H9 (cell line): ENCODE measurements at regions not wholly inside any gene's neighbourhood (a gene's known extent, or its start where the extent isn't known, plus 50 kb on each side); places are given as distances from the start of the nearest gene placed in this dataset.

Experiments
- DNase-seq: peaks from one replicate; pipeline ENCODE4 v3.0.0-alpha.2; 2017
- H2AFZ ChIP-seq: one replicate; pipeline ENCODE4 v1.6.1; 2013; ENCODE audit warnings: mild to moderate bottlenecking, low read length, control low read depth, moderate library complexity
- H2AK5ac ChIP-seq: 2 replicates; pipeline ENCODE4 v1.6.1; 2013; ENCODE audit warnings: low read length, control low read depth, mixed read lengths; ENCODE audit not compliant: insufficient read length
- H2BK120ac ChIP-seq: one replicate; pipeline ENCODE4 v1.6.1; 2013; ENCODE audit warnings: low read depth, mild to moderate bottlenecking, low read length, control low read depth, inconsistent platforms; ENCODE audit not compliant: poor library complexity, severe bottlenecking
- H2BK12ac ChIP-seq: 2 replicates; pipeline ENCODE4 v1.6.1; 2013; ENCODE audit warnings: low read length, control low read depth, mixed read lengths, low read depth; ENCODE audit not compliant: insufficient read length
- H2BK15ac ChIP-seq: 2 replicates; pipeline ENCODE4 v1.6.1; 2013; ENCODE audit warnings: low read depth, low read length, control low read depth
- H2BK20ac ChIP-seq: one replicate; pipeline ENCODE4 v1.6.1; 2013; ENCODE audit warnings: low read depth, mild to moderate bottlenecking, low read length, control low read depth, inconsistent platforms; ENCODE audit not compliant: poor library complexity, severe bottlenecking
- H2BK5ac ChIP-seq: 2 replicates; pipeline ENCODE4 v1.6.1; 2013; ENCODE audit warnings: low read length, control low read depth, mixed read lengths; ENCODE audit not compliant: insufficient read length
- H3K14ac ChIP-seq: 2 replicates; pipeline ENCODE4 v1.6.1; 2013; ENCODE audit warnings: low read length, control low read depth; ENCODE audit not compliant: insufficient read depth
- H3K18ac ChIP-seq: 2 replicates; pipeline ENCODE4 v1.6.1; 2013; ENCODE audit warnings: low read depth, mild to moderate bottlenecking, mixed read lengths, low read length, control low read depth; ENCODE audit not compliant: insufficient read length
- H3K23ac ChIP-seq: 2 replicates; pipeline ENCODE4 v1.6.1; 2013; ENCODE audit warnings: low read length, control low read depth, mixed read lengths, low read depth; ENCODE audit not compliant: insufficient read length
- H3K23me2 ChIP-seq: 2 replicates; pipeline ENCODE4 v1.6.1; 2013; ENCODE audit warnings: low read depth, mild to moderate bottlenecking, mixed read lengths, low read length, control low read depth; ENCODE audit not compliant: insufficient read length, poor library complexity, severe bottlenecking
- H3K27ac ChIP-seq: 2 replicates; pipeline ENCODE4 v1.5.1; 2013; ENCODE audit warnings: low read length, control low read depth, mixed read lengths, low read depth; ENCODE audit not compliant: insufficient read length
- H3K27me3 ChIP-seq: 2 replicates; pipeline ENCODE4 v1.6.1; 2013; ENCODE audit warnings: low read length, control low read depth, inconsistent platforms; ENCODE audit not compliant: insufficient read depth
- H3K4ac ChIP-seq: 2 replicates; pipeline ENCODE4 v1.6.1; 2013; ENCODE audit warnings: low read depth, mild to moderate bottlenecking, control low read depth, inconsistent platforms, low read length, moderate library complexity
- H3K4me1 ChIP-seq: 2 replicates; pipeline ENCODE4 v1.6.1; 2013; ENCODE audit warnings: low read length, control low read depth, inconsistent platforms; ENCODE audit not compliant: insufficient read depth
- H3K4me2 ChIP-seq: 2 replicates; pipeline ENCODE4 v1.6.1; 2013; ENCODE audit warnings: low read length, control low read depth, mixed read lengths; ENCODE audit not compliant: insufficient read length, insufficient read depth
- H3K56ac ChIP-seq: 2 replicates; pipeline ENCODE4 v1.6.1; 2013; ENCODE audit warnings: low read depth, mild to moderate bottlenecking, mixed read lengths, low read length, control low read depth; ENCODE audit not compliant: insufficient read length
- H3K79me1 ChIP-seq: 2 replicates; pipeline ENCODE4 v1.6.1; 2013; ENCODE audit warnings: low read depth, mild to moderate bottlenecking, moderate library complexity, low read length, control low read depth, inconsistent platforms; ENCODE audit not compliant: insufficient read depth, poor library complexity, severe bottlenecking
- H3K79me2 ChIP-seq: 2 replicates; pipeline ENCODE4 v1.6.1; 2013; ENCODE audit warnings: low read length, control low read depth, inconsistent platforms; ENCODE audit not compliant: insufficient read depth
- H3K9ac ChIP-seq: 2 replicates; pipeline ENCODE4 v1.6.1; 2013; ENCODE audit warnings: low read length, control low read depth, mixed read lengths; ENCODE audit not compliant: insufficient read length; ENCODE audit errors: extremely low read depth
- H3K9me3 ChIP-seq: one replicate; pipeline ENCODE4 v1.6.1; 2013; ENCODE audit warnings: low read depth, low read length, inconsistent platforms; ENCODE audit not compliant: control insufficient read depth
- H3T11ph ChIP-seq: one replicate; pipeline ENCODE4 v1.6.1; 2013; ENCODE audit warnings: mild to moderate bottlenecking, low read length, control low read depth, inconsistent platforms
- H4K20me1 ChIP-seq: one replicate; pipeline ENCODE4 v1.6.1; 2013; ENCODE audit not compliant: control insufficient read depth, insufficient read length, insufficient read depth
- H4K5ac ChIP-seq: 2 replicates; pipeline ENCODE4 v1.6.1; 2013; ENCODE audit warnings: low read depth, mild to moderate bottlenecking, mixed read lengths, low read length, control low read depth; ENCODE audit not compliant: insufficient read length
- H4K8ac ChIP-seq: replicated peaks from 2 replicates; pipeline ENCODE4 v1.6.1; 2013; ENCODE audit warnings: low read length, control low read depth, mixed read lengths, low read depth; ENCODE audit not compliant: insufficient read length
- H4K91ac ChIP-seq: 2 replicates; pipeline ENCODE4 v1.6.1; 2013; ENCODE audit warnings: low read depth, mild to moderate bottlenecking, moderate library complexity, mixed read lengths, low read length, control low read depth; ENCODE audit not compliant: insufficient read length
- H3K27ac Mint-ChIP-seq, 3 experiments: 2 replicates in 2 of 3; 3 replicates in 1 of 3; pipeline ENCODE4 v1.8.0; 2020 to 2021; ENCODE audit warnings: mixed read lengths in 3 of 3, mild to moderate bottlenecking in 1 of 3, moderate library complexity in 1 of 3
- H3K27me3 Mint-ChIP-seq: 2 replicates; pipeline ENCODE4 v1.8.0; 2021; ENCODE audit warnings: low read depth, mild to moderate bottlenecking, moderate library complexity, mixed read lengths
- H3K36me3 Mint-ChIP-seq, 3 experiments: 2 replicates in 2 of 3; 3 replicates in 1 of 3; pipeline ENCODE4 v1.8.0; 2020 to 2021; ENCODE audit warnings: low read depth in 3 of 3, mixed read lengths in 3 of 3; ENCODE audit not compliant: insufficient read depth in 1 of 3
- H3K4me1 Mint-ChIP-seq, 2 experiments: 2 replicates each; pipeline ENCODE4 v1.8.0; 2020; ENCODE audit warnings: mixed read lengths in 2 of 2
- H3K4me3 Mint-ChIP-seq, 2 experiments: 2 replicates in 1 of 2; 3 replicates in 1 of 2; pipeline ENCODE4 v1.8.0; 2020 to 2021; ENCODE audit warnings: mild to moderate bottlenecking in 2 of 2, mixed read lengths in 2 of 2, moderate library complexity in 1 of 2
- H3K9me3 Mint-ChIP-seq, 2 experiments: 2 replicates in 1 of 2; 3 replicates in 1 of 2; pipeline ENCODE4 v1.8.0; 2020; ENCODE audit warnings: mild to moderate bottlenecking in 2 of 2, mixed read lengths in 2 of 2, moderate library complexity in 1 of 2
- WGBS: extraction: QIAGEN DNeasy Blood & Tissue Kit; methylation state at CpG from one replicate; pipeline ENCODE4 v1.1.7; 2013; ENCODE audit warnings: missing lambda C conversion rate, low lambda C conversion rate, mixed read lengths; ENCODE audit not compliant: insufficient read length; ENCODE audit errors: extremely low coverage; 5-methylcytosine and 5-hydroxymethylcytosine counted together
- TF ChIP-seq, protein P1 (sequence below): fragments of 200-600 bp; sonication (generic); conservative IDR thresholded peaks from 3 replicates; pipeline ENCODE4 v1.8.0; 2021; ENCODE audit warnings: antibody characterized with exemption, mild to moderate bottlenecking

- Mint-ChIP-seq H3K27ac (no peak overlapping the region), H3K27me3 (no peaks in the 10 kb centered on the region), H3K9me3 (no peaks in the 10 kb centered on the region), H3K36me3 (no peaks in the 10 kb centered on the region), H3K4me3 (no peak overlapping the region), H3K4me1 (peaks cover 18 to 26% of the 10 kb centered on the region in 2 experiments)
- Histone ChIP-seq H3K9me3 (no peaks in the 10 kb centered on the region), H3K4me2 (no peak overlapping the region), H3K14ac (no peak overlapping the region), H4K20me1 (no peaks in the 10 kb centered on the region), H3K27me3 (no peaks in the 10 kb centered on the region), H3K79me2 (no peaks in the 10 kb centered on the region), H3T11ph (no peak overlapping the region), H3K18ac (no peak overlapping the region), H2BK5ac (no peak overlapping the region), H3K79me1 (no peaks in the 10 kb centered on the region), H3K9ac (no peak overlapping the region), H3K27ac (no peak overlapping the region), H3K4ac (no peak overlapping the region), H4K5ac (no peak overlapping the region), H4K8ac (no peak overlapping the region), H2BK15ac (no peak overlapping the region), H2BK20ac (no peak overlapping the region), H4K91ac (no peak overlapping the region), H2AFZ (no peak overlapping the region), H3K23me2 (no peaks in the 10 kb centered on the region), H2BK120ac (no peak overlapping the region), H3K56ac (no peak overlapping the region), H2BK12ac (no peak overlapping the region), H2AK5ac (no peak overlapping the region), H3K4me1 (no peaks in the 10 kb centered on the region; the same call in 1 of the 2 replicates), H3K23ac (no peak overlapping the region)
- no peak for DNase-seq
- no CpG with 5 or more reads among the region's 1 CpG for WGBS
- TF ChIP-seq, protein P1, sequence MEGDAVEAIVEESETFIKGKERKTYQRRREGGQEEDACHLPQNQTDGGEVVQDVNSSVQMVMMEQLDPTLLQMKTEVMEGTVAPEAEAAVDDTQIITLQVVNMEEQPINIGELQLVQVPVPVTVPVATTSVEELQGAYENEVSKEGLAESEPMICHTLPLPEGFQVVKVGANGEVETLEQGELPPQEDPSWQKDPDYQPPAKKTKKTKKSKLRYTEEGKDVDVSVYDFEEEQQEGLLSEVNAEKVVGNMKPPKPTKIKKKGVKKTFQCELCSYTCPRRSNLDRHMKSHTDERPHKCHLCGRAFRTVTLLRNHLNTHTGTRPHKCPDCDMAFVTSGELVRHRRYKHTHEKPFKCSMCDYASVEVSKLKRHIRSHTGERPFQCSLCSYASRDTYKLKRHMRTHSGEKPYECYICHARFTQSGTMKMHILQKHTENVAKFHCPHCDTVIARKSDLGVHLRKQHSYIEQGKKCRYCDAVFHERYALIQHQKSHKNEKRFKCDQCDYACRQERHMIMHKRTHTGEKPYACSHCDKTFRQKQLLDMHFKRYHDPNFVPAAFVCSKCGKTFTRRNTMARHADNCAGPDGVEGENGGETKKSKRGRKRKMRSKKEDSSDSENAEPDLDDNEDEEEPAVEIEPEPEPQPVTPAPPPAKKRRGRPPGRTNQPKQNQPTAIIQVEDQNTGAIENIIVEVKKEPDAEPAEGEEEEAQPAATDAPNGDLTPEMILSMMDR, result no peak
These were observed 83.7 kb upstream of the CLINT1 start for GRCh38 chr5:157942595-157942994.
